ENCODE measurements at regions not wholly inside any gene's neighbourhood (a gene's known extent, or its start where the extent isn't known, plus 50 kb on each side); places are given as distances from the start of the nearest gene placed in this dataset.

DNA sequence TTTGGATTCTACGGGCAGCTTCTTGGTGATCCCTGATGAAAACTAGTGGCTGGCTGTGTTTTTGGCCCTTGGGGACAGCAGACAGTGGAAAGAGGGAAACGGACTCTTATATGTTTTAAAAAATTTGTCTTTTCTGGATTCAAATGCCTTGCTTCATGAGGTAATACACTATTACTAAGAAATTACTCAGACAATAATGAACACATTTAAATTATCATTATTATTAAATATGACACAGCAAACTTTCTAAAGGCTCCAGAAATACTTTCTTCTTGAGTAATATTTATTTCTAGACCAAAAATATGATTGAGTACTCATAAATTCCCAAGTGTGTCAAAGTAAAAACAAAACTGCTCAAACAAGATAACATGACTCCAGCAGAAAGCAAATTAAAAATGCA lies 520.7 kb upstream of the AADAT start:
- TF ChIP-seq, protein P1, sequence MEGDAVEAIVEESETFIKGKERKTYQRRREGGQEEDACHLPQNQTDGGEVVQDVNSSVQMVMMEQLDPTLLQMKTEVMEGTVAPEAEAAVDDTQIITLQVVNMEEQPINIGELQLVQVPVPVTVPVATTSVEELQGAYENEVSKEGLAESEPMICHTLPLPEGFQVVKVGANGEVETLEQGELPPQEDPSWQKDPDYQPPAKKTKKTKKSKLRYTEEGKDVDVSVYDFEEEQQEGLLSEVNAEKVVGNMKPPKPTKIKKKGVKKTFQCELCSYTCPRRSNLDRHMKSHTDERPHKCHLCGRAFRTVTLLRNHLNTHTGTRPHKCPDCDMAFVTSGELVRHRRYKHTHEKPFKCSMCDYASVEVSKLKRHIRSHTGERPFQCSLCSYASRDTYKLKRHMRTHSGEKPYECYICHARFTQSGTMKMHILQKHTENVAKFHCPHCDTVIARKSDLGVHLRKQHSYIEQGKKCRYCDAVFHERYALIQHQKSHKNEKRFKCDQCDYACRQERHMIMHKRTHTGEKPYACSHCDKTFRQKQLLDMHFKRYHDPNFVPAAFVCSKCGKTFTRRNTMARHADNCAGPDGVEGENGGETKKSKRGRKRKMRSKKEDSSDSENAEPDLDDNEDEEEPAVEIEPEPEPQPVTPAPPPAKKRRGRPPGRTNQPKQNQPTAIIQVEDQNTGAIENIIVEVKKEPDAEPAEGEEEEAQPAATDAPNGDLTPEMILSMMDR (conservative IDR thresholded peaks at IDR 0.05 in 1 of 2, IDR thresholded peaks at IDR 0.05 in 1 of 2; ENCODE audit: extremely low read depth in 1 of 2, insufficient read depth in 1 of 2, low read depth in 1 of 2, low read length in 2 of 2): no peak
- no peak for TF ChIP-seq EZH2 (IDR thresholded peaks at IDR 0.05; ENCODE audit: borderline replicate concordance, low read length)

Data from mammary epithelial cell (primary cell).